ENCODE measurements at regions not wholly inside any gene's neighbourhood (a gene's known extent, or its start where the extent isn't known, plus 50 kb on each side); places are given as distances from the start of the nearest gene placed in this dataset.

GRCh38 chr2:65940856-65941255 lies 494.1 kb upstream of the MEIS1 start:
- no peak for TF ChIP-seq CTCF (IDR thresholded peaks at IDR 0.05)
- no peak for TF ChIP-seq POLR2AphosphoS5 (IDR thresholded peaks at IDR 0.05; ENCODE audit: low read depth, low read length)
- no peak for TF ChIP-seq REST (IDR thresholded peaks at IDR 0.05; ENCODE audit: insufficient read depth in 1 of 2, low read depth in 2 of 2, low read length in 1 of 2)

All from Panc1 (cell line).